HG03135 (cell line): ENCODE measurements at regions not wholly inside any gene's neighbourhood (a gene's known extent, or its start where the extent isn't known, plus 50 kb on each side); places are given as distances from the start of the nearest gene placed in this dataset.

Source experiments
- ATAC-seq: cut with Tn5 transposase; IDR thresholded peaks from one replicate; pipeline ENCODE4 v1.9.1; 2021; ENCODE audit warnings: mild to moderate bottlenecking, moderate library complexity; ENCODE audit not compliant: unreplicated experiment

DNA sequence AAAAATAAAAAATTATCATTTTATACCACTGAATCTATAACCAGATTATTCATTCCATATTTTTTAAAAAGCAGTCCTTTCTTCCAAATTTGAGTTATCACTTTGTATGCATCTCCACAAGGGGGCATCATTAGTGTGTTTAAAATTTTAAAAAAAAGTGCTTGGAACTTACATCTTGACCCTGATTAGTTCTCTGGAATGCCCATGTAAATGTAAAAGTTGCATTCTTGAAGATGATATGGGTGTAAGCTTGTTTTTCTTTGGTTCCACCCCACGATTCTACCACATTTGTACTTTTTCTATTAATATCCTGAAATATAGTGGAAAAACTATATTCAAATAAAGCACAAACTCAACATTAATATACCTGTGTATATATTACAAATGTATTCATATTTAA is 144.9 kb downstream of the ELAPOR2 start:
- no peak for ATAC-seq
